ENCODE measurements at regions not wholly inside any gene's neighbourhood (a gene's known extent, or its start where the extent isn't known, plus 50 kb on each side); places are given as distances from the start of the nearest gene placed in this dataset.

DNA sequence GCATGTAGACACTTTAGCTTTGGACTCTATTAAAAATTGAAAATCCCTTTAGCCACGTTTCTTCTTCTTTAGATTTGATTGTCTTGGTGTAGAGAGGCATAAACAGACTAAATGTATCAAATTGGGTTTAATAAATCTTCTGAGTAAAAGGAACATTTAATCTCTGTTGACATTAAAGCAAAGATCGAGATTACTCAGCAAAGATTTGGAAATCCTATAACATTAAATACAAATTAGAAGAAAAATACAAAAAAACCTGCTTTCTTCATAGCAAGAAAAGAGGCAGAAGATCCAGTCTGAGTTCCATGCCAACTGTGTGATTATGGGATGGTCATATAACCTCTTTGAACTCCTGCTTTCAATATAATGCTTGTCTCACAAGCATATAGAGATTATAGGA is 172.3 kb downstream of the GJA1 start:
- Histone ChIP-seq H3K9me3 (ENCODE audit: control insufficient read depth, insufficient read depth, low read depth, low read length) (no peaks in the 10 kb centered on the region), H3K36me3 (ENCODE audit: control insufficient read depth, insufficient read depth, low read length) (no peaks in the 10 kb centered on the region), H3K27me3 (ENCODE audit: control insufficient read depth, insufficient read depth, low read length) (no peaks in the 10 kb centered on the region), H3K4me3 (ENCODE audit: low read depth in 2 of 2, low read length in 2 of 2) (no peak overlapping the region), H3K4me1 (ENCODE audit: control insufficient read depth, insufficient read depth, low read length) (no peaks in the 10 kb centered on the region), H3K27ac (ENCODE audit: low read length) (no peak overlapping the region)
- no peak for TF ChIP-seq TCF7L2 (IDR thresholded peaks at IDR 0.05; ENCODE audit: low read depth, low read length)
- TF ChIP-seq, protein P1, sequence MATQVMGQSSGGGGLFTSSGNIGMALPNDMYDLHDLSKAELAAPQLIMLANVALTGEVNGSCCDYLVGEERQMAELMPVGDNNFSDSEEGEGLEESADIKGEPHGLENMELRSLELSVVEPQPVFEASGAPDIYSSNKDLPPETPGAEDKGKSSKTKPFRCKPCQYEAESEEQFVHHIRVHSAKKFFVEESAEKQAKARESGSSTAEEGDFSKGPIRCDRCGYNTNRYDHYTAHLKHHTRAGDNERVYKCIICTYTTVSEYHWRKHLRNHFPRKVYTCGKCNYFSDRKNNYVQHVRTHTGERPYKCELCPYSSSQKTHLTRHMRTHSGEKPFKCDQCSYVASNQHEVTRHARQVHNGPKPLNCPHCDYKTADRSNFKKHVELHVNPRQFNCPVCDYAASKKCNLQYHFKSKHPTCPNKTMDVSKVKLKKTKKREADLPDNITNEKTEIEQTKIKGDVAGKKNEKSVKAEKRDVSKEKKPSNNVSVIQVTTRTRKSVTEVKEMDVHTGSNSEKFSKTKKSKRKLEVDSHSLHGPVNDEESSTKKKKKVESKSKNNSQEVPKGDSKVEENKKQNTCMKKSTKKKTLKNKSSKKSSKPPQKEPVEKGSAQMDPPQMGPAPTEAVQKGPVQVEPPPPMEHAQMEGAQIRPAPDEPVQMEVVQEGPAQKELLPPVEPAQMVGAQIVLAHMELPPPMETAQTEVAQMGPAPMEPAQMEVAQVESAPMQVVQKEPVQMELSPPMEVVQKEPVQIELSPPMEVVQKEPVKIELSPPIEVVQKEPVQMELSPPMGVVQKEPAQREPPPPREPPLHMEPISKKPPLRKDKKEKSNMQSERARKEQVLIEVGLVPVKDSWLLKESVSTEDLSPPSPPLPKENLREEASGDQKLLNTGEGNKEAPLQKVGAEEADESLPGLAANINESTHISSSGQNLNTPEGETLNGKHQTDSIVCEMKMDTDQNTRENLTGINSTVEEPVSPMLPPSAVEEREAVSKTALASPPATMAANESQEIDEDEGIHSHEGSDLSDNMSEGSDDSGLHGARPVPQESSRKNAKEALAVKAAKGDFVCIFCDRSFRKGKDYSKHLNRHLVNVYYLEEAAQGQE (IDR thresholded peaks at IDR 0.05; ENCODE audit: insufficient read depth in 1 of 2, low read depth in 2 of 2, low read length in 1 of 2): no peak
- TF ChIP-seq, protein P2, sequence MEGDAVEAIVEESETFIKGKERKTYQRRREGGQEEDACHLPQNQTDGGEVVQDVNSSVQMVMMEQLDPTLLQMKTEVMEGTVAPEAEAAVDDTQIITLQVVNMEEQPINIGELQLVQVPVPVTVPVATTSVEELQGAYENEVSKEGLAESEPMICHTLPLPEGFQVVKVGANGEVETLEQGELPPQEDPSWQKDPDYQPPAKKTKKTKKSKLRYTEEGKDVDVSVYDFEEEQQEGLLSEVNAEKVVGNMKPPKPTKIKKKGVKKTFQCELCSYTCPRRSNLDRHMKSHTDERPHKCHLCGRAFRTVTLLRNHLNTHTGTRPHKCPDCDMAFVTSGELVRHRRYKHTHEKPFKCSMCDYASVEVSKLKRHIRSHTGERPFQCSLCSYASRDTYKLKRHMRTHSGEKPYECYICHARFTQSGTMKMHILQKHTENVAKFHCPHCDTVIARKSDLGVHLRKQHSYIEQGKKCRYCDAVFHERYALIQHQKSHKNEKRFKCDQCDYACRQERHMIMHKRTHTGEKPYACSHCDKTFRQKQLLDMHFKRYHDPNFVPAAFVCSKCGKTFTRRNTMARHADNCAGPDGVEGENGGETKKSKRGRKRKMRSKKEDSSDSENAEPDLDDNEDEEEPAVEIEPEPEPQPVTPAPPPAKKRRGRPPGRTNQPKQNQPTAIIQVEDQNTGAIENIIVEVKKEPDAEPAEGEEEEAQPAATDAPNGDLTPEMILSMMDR (IDR thresholded peaks at IDR 0.05): no peak
- TF ChIP-seq SIN3A (IDR thresholded peaks at IDR 0.05; ENCODE audit: borderline replicate concordance, insufficient read depth, low read depth, low read length): no peak
- TF ChIP-seq POLR2AphosphoS5 (IDR thresholded peaks at IDR 0.05; ENCODE audit: low read depth, low read length): no peak
- DNase-seq (ENCODE audit: low read depth, low spot score) (no peak), ATAC-seq (no peak)
- CTCF ChIA-PET: no interaction called here
- POLR2A ChIA-PET: no interaction called here
- in situ Hi-C loops (cut with HindIII; ENCODE audit: low pct_unique_long_range_greater_than_20kb, low sequenced_read_pairs) (no loop called here), intact Hi-C loops (cut with micrococcal nuclease; ENCODE audit: unreplicated experiment) (no loop called here)
- BruUV-seq (replicated peaks): no TSS peak

DNA sequence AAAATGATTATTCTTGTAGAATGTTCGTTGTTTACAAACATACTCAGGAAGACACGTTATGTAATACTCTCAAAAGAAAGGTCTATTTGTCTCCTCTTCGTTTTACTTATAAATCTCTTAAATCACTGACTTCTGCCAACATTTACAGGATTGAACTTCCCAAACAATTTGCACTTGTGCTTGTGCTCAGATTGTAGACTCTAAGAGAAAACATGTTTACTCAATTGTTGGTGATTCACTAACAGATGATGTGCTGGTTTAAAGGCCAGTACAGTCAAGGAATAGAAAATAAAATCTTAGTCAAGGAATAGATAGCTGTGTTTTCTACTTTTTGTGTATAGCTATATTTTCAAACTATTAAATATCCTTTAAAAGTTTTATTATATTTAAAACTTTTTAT is 172.8 kb downstream of the GJA1 start:
- no peak for ATAC-seq
- TF ChIP-seq, protein P2 (IDR thresholded peaks at IDR 0.05): no peak
- no peak for TF ChIP-seq POLR2AphosphoS5 (IDR thresholded peaks at IDR 0.05; ENCODE audit: low read depth, low read length)
- ChIA-PET POLR2A (no interaction called here), CTCF (no interaction called here)
- intact Hi-C loops (cut with micrococcal nuclease; ENCODE audit: unreplicated experiment): no loop called here
- Histone ChIP-seq H3K4me1 (ENCODE audit: control insufficient read depth, insufficient read depth, low read length) (no peaks in the 10 kb centered on the region), H3K27ac (ENCODE audit: low read length) (no peak overlapping the region), H3K9me3 (ENCODE audit: control insufficient read depth, insufficient read depth, low read depth, low read length) (no peaks in the 10 kb centered on the region), H3K27me3 (ENCODE audit: control insufficient read depth, insufficient read depth, low read length) (no peaks in the 10 kb centered on the region), H3K4me3 (ENCODE audit: low read depth in 2 of 2, low read length in 2 of 2) (no peak overlapping the region), H3K36me3 (ENCODE audit: control insufficient read depth, insufficient read depth, low read length) (no peaks in the 10 kb centered on the region)
- in situ Hi-C loops (cut with HindIII; ENCODE audit: low pct_unique_long_range_greater_than_20kb, low sequenced_read_pairs): no loop called here
- BruUV-seq (replicated peaks): no TSS peak
- DNase-seq (ENCODE audit: low read depth, low spot score): peak; percentile 13

DNA sequence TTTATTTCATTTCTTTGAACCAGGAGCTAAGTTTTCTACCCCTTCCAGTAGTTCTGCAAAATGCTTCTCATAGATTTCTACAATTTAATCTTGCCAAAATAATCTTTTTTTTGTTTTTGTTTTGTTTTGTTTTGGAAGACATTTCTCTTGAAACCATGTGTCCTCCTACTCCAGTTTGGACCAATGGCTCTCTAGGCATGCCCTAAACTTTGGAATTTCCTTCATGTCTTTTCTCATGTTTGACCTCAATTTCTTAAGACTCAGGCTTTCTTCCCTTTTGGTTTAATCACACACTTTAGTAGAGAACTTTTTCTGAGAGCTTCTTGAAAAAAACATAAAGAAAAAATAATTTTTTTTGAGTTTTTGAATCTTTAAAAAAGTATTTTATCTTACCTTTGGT is 173.8 kb downstream of the GJA1 start:
- DNase-seq (ENCODE audit: low read depth, low spot score) (no peak), ATAC-seq (no peak)
- in situ Hi-C loops (cut with HindIII; ENCODE audit: low pct_unique_long_range_greater_than_20kb, low sequenced_read_pairs) (no loop called here), intact Hi-C loops (cut with micrococcal nuclease; ENCODE audit: unreplicated experiment) (no loop called here)
- CTCF ChIA-PET: no interaction called here
- no peak overlapping the region for H3K4me3 ChIP-seq (ENCODE audit: low read depth in 2 of 2, low read length in 2 of 2)
- no peaks in the 10 kb centered on the region for H3K9me3 ChIP-seq (ENCODE audit: control insufficient read depth, insufficient read depth, low read depth, low read length)
- H3K36me3 ChIP-seq (ENCODE audit: control insufficient read depth, insufficient read depth, low read length): no peaks in the 10 kb centered on the region
- no peaks in the 10 kb centered on the region for H3K27me3 ChIP-seq (ENCODE audit: control insufficient read depth, insufficient read depth, low read length)
- no peaks in the 10 kb centered on the region for H3K4me1 ChIP-seq (ENCODE audit: control insufficient read depth, insufficient read depth, low read length)
- POLR2A ChIA-PET: interaction anchor here (0.7 kb wide), 1 partner anchor 11 kb away, joined by 3 read pairs; no protein-coding TSS in a partner anchor
- BruUV-seq (replicated peaks): no TSS peak
- no peak overlapping the region for H3K27ac ChIP-seq (ENCODE audit: low read length)
- TF ChIP-seq, protein P2 (IDR thresholded peaks at IDR 0.05): no peak
- TF ChIP-seq, protein P1 (IDR thresholded peaks at IDR 0.05; ENCODE audit: insufficient read depth in 1 of 2, low read depth in 2 of 2, low read length in 1 of 2): no peak
- TF ChIP-seq SIN3A (IDR thresholded peaks at IDR 0.05; ENCODE audit: borderline replicate concordance, insufficient read depth, low read depth, low read length) (no peak), POLR2AphosphoS5 (IDR thresholded peaks at IDR 0.05; ENCODE audit: low read depth, low read length) (no peak), TCF7L2 (IDR thresholded peaks at IDR 0.05; ENCODE audit: low read depth, low read length) (no peak)

Data from Panc1 (cell line).